Muscle of leg (tissue), 3 donors: ENCODE measurements at regions not wholly inside any gene's neighbourhood (a gene's known extent, or its start where the extent isn't known, plus 50 kb on each side); places are given as distances from the start of the nearest gene placed in this dataset.

Experiments used
- DNase-seq: peaks from one replicate; pipeline ENCODE4 v3.0.0; 2013
- H3K27ac ChIP-seq: one replicate; pipeline ENCODE4 v1.5.1; 2013; ENCODE audit warnings: mild to moderate bottlenecking, low read length, control low read depth
- H3K27me3 ChIP-seq: one replicate; pipeline ENCODE4 v1.6.1; 2013; ENCODE audit warnings: low read length; ENCODE audit not compliant: control insufficient read depth, insufficient read depth
- H3K36me3 ChIP-seq: one replicate; pipeline ENCODE4 v1.6.1; 2013; ENCODE audit warnings: low read length; ENCODE audit not compliant: control insufficient read depth, insufficient read depth
- H3K4me1 ChIP-seq: one replicate; pipeline ENCODE4 v1.6.1; 2013; ENCODE audit warnings: low read length; ENCODE audit not compliant: control insufficient read depth, insufficient read depth
- H3K4me3 ChIP-seq: one replicate; pipeline ENCODE4 v1.5.1; 2013; ENCODE audit warnings: low read length, control low read depth
- H3K9me3 ChIP-seq: replicated peaks from 2 replicates; pipeline ENCODE4 v1.6.1; 2013; ENCODE audit warnings: low read depth, low read length; ENCODE audit not compliant: control insufficient read depth
- WGBS: methylation state at CpG from one replicate; pipeline ENCODE4 v1.1.5; 2013; ENCODE audit warnings: missing lambda C conversion rate; ENCODE audit not compliant: insufficient coverage; 5-methylcytosine and 5-hydroxymethylcytosine counted together

- no peak overlapping the region for H3K27ac ChIP-seq
- no peaks in the 10 kb centered on the region for H3K27me3 ChIP-seq
- H3K4me3 ChIP-seq: no peak overlapping the region
- no peaks in the 10 kb centered on the region for H3K9me3 ChIP-seq
- H3K4me1 ChIP-seq: peaks cover 11% of the 10 kb centered on the region
- no peaks in the 10 kb centered on the region for H3K36me3 ChIP-seq
- 51% methylated on average over 10 of the region's 10 CpGs for WGBS
- no peak for DNase-seq
Measured at GRCh38 chr20:24149881-24150307, 161.3 kb upstream of the GGTLC1 start.

- DNase-seq: no peak
- H3K4me3 ChIP-seq: no peak overlapping the region
- H3K9me3 ChIP-seq: no peaks in the 10 kb centered on the region
- H3K36me3 ChIP-seq: no peaks in the 10 kb centered on the region
- no peak overlapping the region for H3K27ac ChIP-seq
- H3K4me1 ChIP-seq: peaks cover 11% of the 10 kb centered on the region
- WGBS: 83% methylated on average over 1 of the region's 1 CpG
- H3K27me3 ChIP-seq: no peaks in the 10 kb centered on the region
Measured at GRCh38 chr20:24149175-24149574, 160.6 kb upstream of the GGTLC1 start.

GRCh38 chr20:24148372-24148771 lies 159.8 kb upstream of the GGTLC1 start:
- 65% methylated on average over 4 of the region's 7 CpGs for WGBS
- no peak overlapping the region for H3K4me3 ChIP-seq
- no peak overlapping the region for H3K27ac ChIP-seq
- H3K4me1 ChIP-seq: peaks cover 7% of the 10 kb centered on the region
- DNase-seq: no peak
- H3K9me3 ChIP-seq: no peaks in the 10 kb centered on the region
- H3K27me3 ChIP-seq: no peaks in the 10 kb centered on the region
- H3K36me3 ChIP-seq: no peaks in the 10 kb centered on the region

- H3K9me3 ChIP-seq: no peaks in the 10 kb centered on the region
- no peak for DNase-seq
- H3K4me1 ChIP-seq: peaks cover 3% of the 10 kb centered on the region
- WGBS: 50% methylated on average over 2 of the region's 4 CpGs
- H3K27ac ChIP-seq: no peak overlapping the region
- no peaks in the 10 kb centered on the region for H3K36me3 ChIP-seq
- no peak overlapping the region for H3K4me3 ChIP-seq
- no peaks in the 10 kb centered on the region for H3K27me3 ChIP-seq
Measured at GRCh38 chr20:24147961-24148360, 159.4 kb upstream of the GGTLC1 start.

- Histone ChIP-seq H3K9me3 (no peaks in the 10 kb centered on the region), H3K27ac (no peak overlapping the region), H3K36me3 (no peaks in the 10 kb centered on the region), H3K4me3 (no peak overlapping the region), H3K4me1 (no peaks in the 10 kb centered on the region), H3K27me3 (no peaks in the 10 kb centered on the region)
- DNase-seq: no peak
- WGBS: 84% methylated on average over 4 of the region's 5 CpGs
Measured at GRCh38 chr20:24147479-24147878, 158.9 kb upstream of the GGTLC1 start.

GRCh38 chr20:24146231-24146634 lies 157.7 kb upstream of the GGTLC1 start:
- Histone ChIP-seq H3K9me3 (no peaks in the 10 kb centered on the region), H3K27me3 (no peaks in the 10 kb centered on the region)
- DNase-seq: no peak

GRCh38 chr20:24144371-24144770 lies 155.8 kb upstream of the GGTLC1 start:
- H3K9me3 ChIP-seq: peaks cover 2% of the 10 kb centered on the region
- H3K36me3 ChIP-seq: no peaks in the 10 kb centered on the region
- no peak overlapping the region for H3K27ac ChIP-seq
- DNase-seq: no peak
- H3K27me3 ChIP-seq: no peaks in the 10 kb centered on the region
- no peaks in the 10 kb centered on the region for H3K4me1 ChIP-seq
- 70% methylated on average over 5 of the region's 8 CpGs for WGBS
- no peak overlapping the region for H3K4me3 ChIP-seq

More at GRCh38 chr20:24146231-24146634, 157.7 kb upstream of the GGTLC1 start:
- Histone ChIP-seq H3K4me1 (no peaks in the 10 kb centered on the region), H3K36me3 (no peaks in the 10 kb centered on the region), H3K27ac (no peak overlapping the region), H3K4me3 (no peak overlapping the region)

GRCh38 chr20:24141111-24141510 lies 152.5 kb upstream of the GGTLC1 start:
- DNase-seq: no peak
- no peak overlapping the region for H3K4me3 ChIP-seq
- H3K9me3 ChIP-seq: peaks cover 2% of the 10 kb centered on the region
- WGBS: 85% methylated on average over 5 of the region's 6 CpGs
- H3K27me3 ChIP-seq: no peaks in the 10 kb centered on the region
- H3K27ac ChIP-seq: no peak overlapping the region
- H3K4me1 ChIP-seq: no peaks in the 10 kb centered on the region
- no peaks in the 10 kb centered on the region for H3K36me3 ChIP-seq

GRCh38 chr20:24139846-24140245 lies 151.3 kb upstream of the GGTLC1 start:
- no CpG with 5 or more reads among the region's 1 CpG for WGBS

GRCh38 chr20:24138951-24139350 lies 150.4 kb upstream of the GGTLC1 start:
- Histone ChIP-seq H3K4me1 (no peaks in the 10 kb centered on the region), H3K27me3 (no peaks in the 10 kb centered on the region), H3K4me3 (no peak overlapping the region), H3K27ac (no peak overlapping the region), H3K36me3 (no peaks in the 10 kb centered on the region), H3K9me3 (peaks cover 2% of the 10 kb centered on the region)
- no peak for DNase-seq
- 100% methylated on average over 2 of the region's 2 CpGs for WGBS

More at GRCh38 chr20:24139846-24140245, 151.3 kb upstream of the GGTLC1 start:
- H3K4me1 ChIP-seq: no peaks in the 10 kb centered on the region
- no peak overlapping the region for H3K4me3 ChIP-seq
- H3K27me3 ChIP-seq: no peaks in the 10 kb centered on the region
- no peak overlapping the region for H3K27ac ChIP-seq
- H3K36me3 ChIP-seq: no peaks in the 10 kb centered on the region
- H3K9me3 ChIP-seq: peaks cover 2% of the 10 kb centered on the region
- DNase-seq: no peak

GRCh38 chr20:24138196-24138857 lies 149.7 kb upstream of the GGTLC1 start:
- H3K4me3 ChIP-seq: no peak overlapping the region
- no peak for DNase-seq
- H3K9me3 ChIP-seq: peaks cover 2% of the 10 kb centered on the region
- H3K36me3 ChIP-seq: no peaks in the 10 kb centered on the region
- H3K4me1 ChIP-seq: no peaks in the 10 kb centered on the region
- no peaks in the 10 kb centered on the region for H3K27me3 ChIP-seq
- no peak overlapping the region for H3K27ac ChIP-seq
- 41% methylated on average over 5 of the region's 5 CpGs for WGBS
